Karpas-422 (cell line): ENCODE measurements at regions not wholly inside any gene's neighbourhood (a gene's known extent, or its start where the extent isn't known, plus 50 kb on each side); places are given as distances from the start of the nearest gene placed in this dataset.

ENCODE experiments used
- DNase-seq: peaks from one replicate; pipeline ENCODE4 v3.0.0-alpha.2; 2015
- H2AFZ ChIP-seq: fragments of 200-600 bp; sonication (generic); 2 replicates; pipeline ENCODE4 v1.6.1; 2014; ENCODE audit warnings: antibody characterized with exemption, low read length, mixed read lengths
- H3K27ac ChIP-seq: fragments of 200-600 bp; sonication (generic); 2 replicates; pipeline ENCODE4 v1.5.1; 2014; ENCODE audit warnings: mild to moderate bottlenecking, low read length, moderate library complexity
- H3K27me3 ChIP-seq: fragments of 200-600 bp; sonication (generic); 2 replicates; pipeline ENCODE4 v1.6.1; 2014; ENCODE audit warnings: low read length, mixed read lengths
- H3K36me3 ChIP-seq: fragments of 200-600 bp; sonication (generic); 2 replicates; pipeline ENCODE4 v1.6.1; 2014; ENCODE audit warnings: low read length, mixed read lengths; ENCODE audit not compliant: insufficient read depth
- H3K4me1 ChIP-seq: fragments of 200-600 bp; sonication (generic); 2 replicates; pipeline ENCODE4 v1.6.1; 2014; ENCODE audit warnings: mild to moderate bottlenecking, low read length, mixed read lengths
- H3K4me2 ChIP-seq: fragments of 200-600 bp; sonication (generic); 2 replicates; pipeline ENCODE4 v1.6.1; 2014; ENCODE audit warnings: low read length, low read depth, mild to moderate bottlenecking; ENCODE audit not compliant: poor library complexity, severe bottlenecking
- H3K4me3 ChIP-seq: fragments of 200-600 bp; sonication (generic); 2 replicates; pipeline ENCODE4 v1.5.1; 2014; ENCODE audit warnings: mild to moderate bottlenecking, antibody characterized with exemption, low read length, mixed read lengths
- H3K79me2 ChIP-seq: fragments of 200-600 bp; sonication (generic); 2 replicates; pipeline ENCODE4 v1.6.1; 2014; ENCODE audit warnings: mild to moderate bottlenecking, low read length, mixed read lengths
- H3K9ac ChIP-seq: fragments of 200-600 bp; sonication (generic); 2 replicates; pipeline ENCODE4 v1.6.0; 2014; ENCODE audit warnings: low read length
- H3K9me2 ChIP-seq: fragments of 200-600 bp; sonication (generic), shearing (Covaris generic); replicated peaks from 2 replicates; pipeline ENCODE4 v1.6.0; 2014; ENCODE audit warnings: mild to moderate bottlenecking, low read length, moderate library complexity; ENCODE audit not compliant: insufficient read depth
- H3K9me3 ChIP-seq: fragments of 300-700, 200-600 bp; sonication (generic); 2 replicates; pipeline ENCODE4 v1.6.1; 2014; ENCODE audit warnings: low read length, mixed read lengths
- H4K20me1 ChIP-seq: fragments of 200-600 bp; sonication (generic); 2 replicates; pipeline ENCODE4 v1.6.1; 2014; ENCODE audit warnings: mild to moderate bottlenecking, antibody characterized with exemption, low read length, low read depth; ENCODE audit not compliant: insufficient read depth

DNA sequence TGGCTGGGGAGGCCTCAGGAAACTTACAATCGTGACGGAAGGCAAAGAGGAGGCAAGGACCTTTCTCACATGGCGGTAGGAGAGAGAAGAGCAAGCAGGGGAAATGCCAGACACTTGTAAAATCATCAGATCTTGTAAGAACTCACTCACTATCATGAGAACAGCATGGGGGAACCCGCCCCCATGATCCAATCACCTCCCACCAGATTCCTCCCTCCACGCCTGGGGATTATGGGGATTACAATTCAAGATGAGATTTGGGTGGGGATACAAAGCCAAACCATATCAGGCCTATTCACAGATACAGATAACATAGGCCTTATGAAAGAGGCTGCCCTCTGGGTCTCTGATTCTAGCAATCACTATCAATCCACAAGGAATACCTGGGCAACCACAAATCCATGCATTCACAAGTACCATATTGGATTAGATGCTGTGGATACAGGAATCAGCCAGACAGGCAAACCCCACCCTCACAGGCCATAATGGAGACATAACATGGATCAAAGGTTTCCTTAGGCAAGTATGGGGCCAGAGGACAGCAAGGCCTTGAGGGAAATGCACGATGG is 284.9 kb downstream of the SOX9 start:
- no peaks in the 10 kb centered on the region; the same call in 1 of the 2 replicates for H3K27me3 ChIP-seq

DNA sequence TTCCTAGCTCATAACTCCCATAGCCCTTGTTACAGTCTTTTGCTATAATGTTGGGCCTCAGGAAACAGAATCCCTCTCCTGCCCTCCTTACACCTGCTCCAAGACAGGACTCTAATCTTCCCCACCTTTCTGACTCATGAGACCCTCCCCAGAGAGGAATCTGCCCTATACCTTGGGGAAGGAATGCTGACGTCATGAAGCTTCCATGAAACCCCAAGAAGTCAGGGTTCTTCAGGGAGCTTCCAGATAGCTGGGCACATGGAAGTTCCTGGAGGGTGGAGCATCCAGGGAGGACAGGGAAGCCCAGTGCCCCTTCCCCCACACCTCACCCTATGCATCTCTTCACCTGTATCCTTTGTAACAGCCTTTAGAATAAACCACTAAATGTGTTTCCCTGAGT is 285.7 kb downstream of the SOX9 start:
- peaks cover 80% of the 10 kb centered on the region for H3K4me1 ChIP-seq
- H3K9me2 ChIP-seq: no peaks in the 10 kb centered on the region
- DNase-seq: no peak
- H3K36me3 ChIP-seq: no peaks in the 10 kb centered on the region
- no peaks in the 10 kb centered on the region; the same call in 1 of the 2 replicates for H3K27me3 ChIP-seq
- no peaks in the 10 kb centered on the region for H3K79me2 ChIP-seq
- 0 out of 2 replicates have a peak overlapping the region, but pooled peaks have one; percentile 45 for H3K4me3 ChIP-seq
- H3K9ac ChIP-seq: peak overlapping the region; percentile 42
- no peak overlapping the region for H2AFZ ChIP-seq
- H4K20me1 ChIP-seq: no peaks in the 10 kb centered on the region
- H3K27ac ChIP-seq: peak overlapping the region; percentile 96
- H3K9me3 ChIP-seq: no peaks in the 10 kb centered on the region
- H3K4me2 ChIP-seq: peak overlapping the region; percentile 71

More for the DNA sequence above, 284.9 kb downstream of the SOX9 start:
- Histone ChIP-seq H3K4me2 (no peak overlapping the region), H3K79me2 (no peaks in the 10 kb centered on the region), H3K4me3 (no peak overlapping the region), H2AFZ (no peak overlapping the region), H3K36me3 (no peaks in the 10 kb centered on the region), H3K9me3 (no peaks in the 10 kb centered on the region), H3K4me1 (peaks cover 72% of the 10 kb centered on the region), H3K9ac (no peak overlapping the region), H3K27ac (no peak overlapping the region), H3K9me2 (no peaks in the 10 kb centered on the region), H4K20me1 (no peaks in the 10 kb centered on the region)
- no peak for DNase-seq

DNA sequence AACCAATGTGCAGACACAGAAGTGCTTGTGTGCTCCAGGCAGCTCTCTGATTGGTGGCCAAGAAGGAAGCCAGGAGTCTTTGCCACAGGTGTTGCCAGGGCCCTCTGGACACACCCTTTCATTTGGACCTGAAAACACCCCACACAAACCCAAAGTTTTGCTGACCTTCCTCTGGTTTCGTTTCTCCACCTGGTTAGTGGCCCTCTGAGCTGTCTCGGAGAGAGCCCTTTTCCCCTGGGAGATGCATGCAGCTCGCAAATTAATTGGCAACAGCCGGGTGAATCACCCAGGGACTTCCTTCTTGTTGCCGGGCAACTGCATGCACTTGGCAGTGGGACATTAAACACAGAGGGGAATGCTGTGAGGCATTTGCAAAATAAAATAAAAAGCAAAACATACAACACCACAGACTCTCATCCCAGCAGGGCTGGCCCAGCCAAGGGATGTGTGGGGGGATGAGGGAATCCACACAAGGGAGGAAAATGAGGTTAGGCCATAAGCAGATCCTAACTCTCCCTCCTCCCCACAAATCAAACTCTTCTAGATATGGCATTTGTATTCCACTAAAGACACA is 286.6 kb downstream of the SOX9 start:
- Histone ChIP-seq H2AFZ (no peak overlapping the region), H3K4me2 (peak overlapping the region; percentile 71), H3K27ac (peak overlapping the region; percentile 96), H3K36me3 (no peaks in the 10 kb centered on the region), H3K9ac (peak overlapping the region; percentile 54), H3K9me2 (no peaks in the 10 kb centered on the region), H4K20me1 (no peaks in the 10 kb centered on the region), H3K27me3 (no peaks in the 10 kb centered on the region; the same call in 1 of the 2 replicates), H3K4me1 (peaks cover 84% of the 10 kb centered on the region), H3K4me3 (peak overlapping the region; percentile 45), H3K79me2 (no peaks in the 10 kb centered on the region), H3K9me3 (no peaks in the 10 kb centered on the region)
- peak; percentile 92 for DNase-seq

DNA sequence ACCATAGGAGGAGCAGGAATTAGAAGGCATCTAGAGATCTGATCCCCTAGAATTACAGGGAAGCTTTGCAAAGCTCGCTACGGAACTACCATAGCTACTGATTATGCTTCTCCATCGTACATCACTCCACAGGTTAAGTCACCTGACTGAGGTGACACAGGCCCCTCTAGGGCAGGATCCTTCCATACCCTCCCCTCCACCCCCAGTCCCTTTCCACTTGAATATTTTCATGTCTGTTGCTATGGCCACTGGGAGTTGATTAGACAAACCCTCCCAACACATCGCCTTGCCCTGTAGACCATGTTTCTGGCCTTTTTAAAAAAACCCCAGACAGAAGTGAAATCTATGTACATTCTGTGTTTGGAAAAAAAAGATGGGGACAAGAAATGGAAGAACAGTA is 287.1 kb downstream of the SOX9 start:
- H3K4me2 ChIP-seq: peak overlapping the region; percentile 71
- peak overlapping the region; percentile 96 for H3K27ac ChIP-seq
- no peak overlapping the region for H2AFZ ChIP-seq

DNA sequence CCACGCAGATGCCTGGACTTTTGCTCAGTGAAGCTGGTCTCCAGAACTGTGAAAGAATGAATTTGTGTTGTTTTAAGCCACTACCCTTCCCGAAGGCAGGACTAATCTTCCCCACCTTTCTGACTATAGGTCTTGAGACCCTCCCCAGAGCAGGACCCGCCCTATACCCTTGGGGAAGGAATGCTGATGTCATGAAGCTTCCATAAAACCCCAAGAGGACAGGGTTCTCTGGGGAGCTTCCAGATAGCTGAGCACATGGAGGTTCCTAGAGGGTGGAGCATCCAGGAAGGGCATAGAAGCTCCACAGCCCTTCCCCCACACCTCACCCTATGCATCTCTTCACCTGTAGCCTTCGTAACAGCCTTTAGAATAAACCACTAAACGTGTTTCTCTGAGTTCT is 287.8 kb downstream of the SOX9 start:
- no peak overlapping the region for H2AFZ ChIP-seq
- no peaks in the 10 kb centered on the region for H3K9me3 ChIP-seq
- DNase-seq: no peak
- H3K4me2 ChIP-seq: peak overlapping the region; percentile 71
- peak overlapping the region; percentile 17; the same call in 1 of the 2 replicates for H3K4me3 ChIP-seq
- H3K79me2 ChIP-seq: no peaks in the 10 kb centered on the region
- peak overlapping the region; percentile 54 for H3K9ac ChIP-seq
- peak overlapping the region; percentile 96 for H3K27ac ChIP-seq
- H3K27me3 ChIP-seq: no peaks in the 10 kb centered on the region; the same call in 1 of the 2 replicates
- H4K20me1 ChIP-seq: no peaks in the 10 kb centered on the region
- no peaks in the 10 kb centered on the region for H3K9me2 ChIP-seq
- H3K4me1 ChIP-seq: peaks cover 77% of the 10 kb centered on the region
- no peaks in the 10 kb centered on the region for H3K36me3 ChIP-seq

More for the DNA sequence above, 287.1 kb downstream of the SOX9 start:
- Histone ChIP-seq H3K4me3 (peak overlapping the region; percentile 45), H3K9ac (peak overlapping the region; percentile 54), H3K4me1 (peaks cover 84% of the 10 kb centered on the region), H3K9me3 (no peaks in the 10 kb centered on the region), H3K79me2 (no peaks in the 10 kb centered on the region), H3K36me3 (no peaks in the 10 kb centered on the region), H3K27me3 (no peaks in the 10 kb centered on the region; the same call in 1 of the 2 replicates), H3K9me2 (no peaks in the 10 kb centered on the region), H4K20me1 (no peaks in the 10 kb centered on the region)
- DNase-seq: no peak

DNA sequence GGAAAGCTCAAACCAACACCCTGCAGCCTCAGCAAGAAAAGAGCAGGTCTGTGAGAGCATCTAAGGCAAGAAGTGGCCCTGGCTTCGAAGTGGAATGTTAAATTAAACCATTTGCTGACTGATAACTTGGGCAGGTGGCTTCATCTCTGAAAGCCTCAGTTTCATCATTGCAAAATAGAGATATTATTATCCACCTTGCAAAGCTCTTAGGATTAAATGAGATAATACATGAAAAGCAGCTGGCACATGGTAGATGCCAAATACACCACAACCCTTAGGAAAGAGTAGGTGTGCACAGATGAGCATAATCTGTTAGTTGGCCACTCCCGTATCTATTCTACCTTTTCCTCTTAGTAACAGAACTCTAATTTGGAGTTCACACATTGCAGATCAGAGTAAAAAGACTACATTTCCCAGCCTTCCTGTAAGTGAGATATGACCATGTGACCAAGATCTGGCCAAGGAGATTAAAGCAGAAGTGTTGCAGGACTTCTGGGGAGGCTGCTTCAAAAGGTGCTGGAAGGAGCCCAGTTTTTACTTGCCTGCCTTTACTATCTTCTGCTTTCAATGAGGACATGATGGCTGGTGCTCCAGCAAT is 288.7 kb downstream of the SOX9 start:
- H3K4me1 ChIP-seq: peaks cover 74% of the 10 kb centered on the region
- no peaks in the 10 kb centered on the region for H3K9me2 ChIP-seq
- H3K27me3 ChIP-seq: no peaks in the 10 kb centered on the region
- peak overlapping the region; percentile 36; the same call in 1 of the 2 replicates for H3K4me3 ChIP-seq
- H3K36me3 ChIP-seq: no peaks in the 10 kb centered on the region
- no peak overlapping the region for H2AFZ ChIP-seq
- DNase-seq: peak; percentile 88
- no peaks in the 10 kb centered on the region for H4K20me1 ChIP-seq
- peak overlapping the region; percentile 54 for H3K9ac ChIP-seq
- peak overlapping the region; percentile 71 for H3K4me2 ChIP-seq
- peak overlapping the region; percentile 96 for H3K27ac ChIP-seq
- H3K9me3 ChIP-seq: no peaks in the 10 kb centered on the region
- H3K79me2 ChIP-seq: no peaks in the 10 kb centered on the region

DNA sequence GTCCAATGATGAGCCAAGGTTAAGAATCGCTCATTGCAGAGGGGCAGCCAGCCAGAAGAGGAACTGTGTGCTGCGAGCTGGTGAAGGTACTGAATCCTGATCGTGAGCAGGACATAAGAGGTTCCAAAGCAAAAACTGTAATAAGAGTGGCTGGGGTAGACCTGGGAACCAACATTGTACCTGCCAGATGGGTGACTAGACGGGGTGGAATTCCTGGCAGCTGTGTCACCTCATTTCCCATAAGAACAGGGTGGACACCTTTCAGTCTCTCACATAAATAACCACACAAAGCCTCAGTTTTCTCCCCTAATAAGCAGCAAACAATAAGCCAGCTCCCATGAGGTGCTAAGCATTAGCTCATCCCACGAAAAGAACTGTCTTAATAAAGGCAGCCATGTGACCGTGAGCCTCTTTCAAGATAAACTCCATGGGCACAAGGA is 290.3 kb downstream of the SOX9 start:
- Histone ChIP-seq H3K4me2 (peak overlapping the region; percentile 71), H3K4me1 (peaks cover 67% of the 10 kb centered on the region), H3K36me3 (no peaks in the 10 kb centered on the region), H3K9me2 (no peaks in the 10 kb centered on the region), H3K9ac (peak overlapping the region; percentile 16; the same call in 1 of the 2 replicates), H3K79me2 (no peaks in the 10 kb centered on the region), H4K20me1 (no peaks in the 10 kb centered on the region), H3K27me3 (no peaks in the 10 kb centered on the region), H2AFZ (no peak overlapping the region), H3K4me3 (no peak overlapping the region), H3K27ac (no peak overlapping the region), H3K9me3 (no peaks in the 10 kb centered on the region)
- DNase-seq: peak; percentile 61

DNA sequence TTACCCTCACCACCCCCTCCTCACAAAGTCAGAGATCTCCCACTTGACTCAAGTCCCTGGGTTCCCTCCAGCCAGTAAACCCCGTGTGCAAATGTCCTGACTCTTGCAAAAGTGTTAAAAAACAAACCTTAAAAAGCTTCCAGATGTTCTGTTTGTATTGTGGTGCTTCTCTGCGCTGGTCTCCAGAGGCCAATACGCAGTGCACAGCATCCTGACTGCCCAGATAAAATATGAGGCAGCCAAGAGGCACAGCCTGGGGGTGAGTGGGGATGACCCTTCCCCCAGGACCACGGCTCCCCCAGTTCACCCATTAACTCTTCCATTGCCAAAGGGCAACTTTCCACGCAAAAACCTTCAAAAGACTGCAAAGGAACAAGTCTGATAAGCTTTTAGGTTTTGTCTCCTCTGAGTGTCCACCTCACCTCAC is 291.8 kb downstream of the SOX9 start:
- H3K4me2 ChIP-seq: no peak overlapping the region
- no peaks in the 10 kb centered on the region for H3K9me2 ChIP-seq
- no peaks in the 10 kb centered on the region for H3K79me2 ChIP-seq
- no peak overlapping the region for H3K9ac ChIP-seq
- no peak for DNase-seq
- H3K36me3 ChIP-seq: peaks cover 8% of the 10 kb centered on the region; the same call in 1 of the 2 replicates
- H3K4me3 ChIP-seq: no peak overlapping the region
- H3K27ac ChIP-seq: no peak overlapping the region
- H4K20me1 ChIP-seq: no peaks in the 10 kb centered on the region
- peaks cover 5% of the 10 kb centered on the region; the same call in 1 of the 2 replicates for H3K27me3 ChIP-seq
- peaks cover 55% of the 10 kb centered on the region for H3K4me1 ChIP-seq
- peaks cover 11% of the 10 kb centered on the region for H3K9me3 ChIP-seq
- H2AFZ ChIP-seq: no peak overlapping the region
